ENCODE measurements at regions not wholly inside any gene's neighbourhood (a gene's known extent, or its start where the extent isn't known, plus 50 kb on each side); places are given as distances from the start of the nearest gene placed in this dataset.
A peak's percentile ranks its signal among the peaks of the same experiment; 100 is the strongest.

DNA sequence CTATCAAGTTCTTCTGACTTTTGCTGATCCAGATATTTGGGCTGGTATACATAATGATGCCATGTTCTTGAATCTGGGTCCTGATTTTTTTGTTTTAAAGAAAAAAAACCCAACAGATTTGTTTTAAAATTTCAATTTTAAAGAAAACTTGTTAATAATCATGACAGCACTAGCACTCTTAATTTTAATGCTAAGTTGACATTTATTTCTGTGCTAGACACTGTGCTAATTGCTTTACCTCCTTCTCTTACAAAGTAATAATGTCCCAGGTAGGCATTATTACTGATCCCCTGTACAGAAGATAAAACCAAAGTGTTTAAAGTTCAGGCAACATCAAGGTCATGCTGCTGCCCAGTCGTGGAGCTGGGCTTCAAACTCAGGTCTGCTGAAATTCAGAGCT lies 101.9 kb downstream of the ZNF608 start:
- no peak for DNase-seq

DNA sequence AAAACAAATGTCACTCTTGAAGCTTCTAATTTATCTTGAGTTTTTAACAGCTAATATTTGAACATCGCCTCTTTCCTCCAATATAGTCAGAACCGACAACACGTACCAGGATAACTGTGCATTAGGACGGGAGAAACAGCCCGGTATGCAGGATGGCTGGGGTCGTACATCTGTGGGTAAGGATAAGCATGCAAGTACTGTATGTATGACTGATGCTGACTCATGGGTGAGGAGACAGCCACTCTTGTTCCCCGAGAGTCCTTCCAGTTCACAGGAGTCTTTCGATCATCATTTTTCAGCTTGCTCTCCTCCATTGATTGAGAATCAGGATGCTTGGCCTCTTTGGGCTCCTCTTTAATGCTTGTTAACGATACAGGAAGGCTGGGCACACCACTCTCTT lies 102.3 kb downstream of the ZNF608 start:
- DNase-seq = no peak

DNA sequence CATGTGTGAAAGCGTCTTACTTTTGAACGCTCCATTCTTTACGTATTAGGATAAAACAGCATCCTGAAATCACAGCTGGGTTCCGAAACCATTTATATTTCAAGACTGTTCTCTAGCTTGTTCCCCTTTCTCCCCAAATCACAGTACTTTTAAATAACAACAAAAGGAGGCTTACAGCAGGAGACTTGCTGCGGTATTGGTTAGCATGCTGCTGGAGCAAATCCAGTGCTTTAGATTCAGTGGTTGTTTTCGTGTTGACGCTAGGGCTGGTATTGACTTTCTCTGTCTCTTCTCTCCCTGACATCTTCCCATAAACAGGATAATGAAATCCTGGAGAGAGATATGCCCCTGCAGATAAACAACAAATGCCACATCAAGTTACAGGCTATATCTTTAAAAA lies 103.1 kb downstream of the ZNF608 start:
- DNase-seq = no peak

DNA sequence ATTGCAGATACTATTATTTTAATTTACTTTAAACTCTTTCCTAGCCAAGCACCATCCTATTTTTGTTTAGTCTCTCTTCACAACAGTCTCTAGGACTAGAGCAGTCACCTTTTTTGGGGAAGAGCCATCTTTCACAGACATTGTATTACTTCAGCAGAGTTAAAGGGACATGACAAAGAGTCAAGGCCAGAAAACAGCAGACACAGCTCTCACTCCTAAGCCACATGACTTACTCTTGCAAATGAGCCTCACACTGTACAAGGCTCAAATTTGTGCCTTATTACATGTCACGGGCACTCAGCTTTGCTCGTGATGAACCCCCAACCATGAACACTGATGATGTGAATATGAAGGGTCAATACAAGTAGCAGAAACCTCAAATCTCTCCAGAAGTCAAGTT lies 104.3 kb downstream of the ZNF608 start:
- no peak for DNase-seq

DNA sequence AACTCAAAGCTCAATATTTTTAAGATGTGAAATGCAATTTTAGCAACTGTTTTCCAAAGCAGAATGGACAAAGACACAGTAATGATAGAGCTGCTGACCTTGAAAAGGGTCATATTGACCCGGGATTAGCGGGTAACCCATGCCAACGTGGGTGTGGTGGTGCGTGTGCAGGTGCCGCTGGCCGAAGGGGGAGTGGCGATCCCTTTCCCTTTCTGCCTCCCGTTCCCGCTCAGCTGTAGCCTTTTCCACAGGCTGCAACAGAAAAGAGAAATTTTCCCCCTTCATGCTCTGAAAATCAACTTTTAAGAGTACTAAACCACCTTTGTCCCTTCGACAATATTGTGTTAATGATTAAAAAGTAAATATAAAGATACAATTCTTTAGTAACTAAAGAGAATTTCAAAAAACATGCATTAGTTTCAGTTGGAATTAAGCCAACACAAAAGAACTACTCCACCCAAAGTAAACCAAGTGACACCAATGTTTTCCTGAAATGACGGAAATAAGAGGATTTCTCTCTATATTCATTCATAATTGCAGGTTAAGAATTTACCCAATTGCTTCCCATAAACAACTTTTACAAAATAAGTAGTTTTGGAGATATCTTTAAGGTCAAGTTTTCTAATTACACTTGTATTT lies 105.2 kb downstream of the ZNF608 start:
- DNase-seq = no peak

DNA sequence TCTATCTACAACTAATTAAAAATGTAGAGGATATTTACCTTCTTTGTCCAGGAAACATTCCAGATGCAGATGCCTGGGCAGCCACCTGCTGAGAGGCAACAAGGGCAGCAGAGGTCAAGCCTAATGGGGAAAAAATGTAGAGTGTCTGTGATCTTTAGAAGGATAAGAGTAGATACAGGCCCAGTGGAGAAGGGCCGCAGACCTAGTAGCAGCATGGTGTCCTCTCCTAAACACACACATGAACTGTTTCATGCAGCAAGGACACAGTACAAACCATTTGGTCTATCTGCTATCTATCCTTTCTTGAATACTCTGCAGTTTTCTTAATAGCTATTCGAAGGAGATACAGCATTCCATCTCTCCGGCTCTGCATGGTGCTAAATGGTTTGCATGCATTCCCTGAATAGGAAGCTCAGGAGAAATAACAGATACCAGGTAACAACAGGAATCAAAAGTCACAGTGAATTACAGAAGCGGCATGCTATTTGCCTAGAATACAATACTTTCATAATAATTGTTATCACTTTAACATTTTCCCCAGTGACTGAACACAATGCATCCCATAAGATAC lies 107.3 kb downstream of the ZNF608 start:
- DNase-seq = no peak

- DNase-seq = no peak
Measured at GRCh38 chr5:124637011-124637410, 109.4 kb downstream of the ZNF608 start.

GRCh38 chr5:124634741-124635323 lies 111.6 kb downstream of the ZNF608 start:
- no peak for DNase-seq

DNA sequence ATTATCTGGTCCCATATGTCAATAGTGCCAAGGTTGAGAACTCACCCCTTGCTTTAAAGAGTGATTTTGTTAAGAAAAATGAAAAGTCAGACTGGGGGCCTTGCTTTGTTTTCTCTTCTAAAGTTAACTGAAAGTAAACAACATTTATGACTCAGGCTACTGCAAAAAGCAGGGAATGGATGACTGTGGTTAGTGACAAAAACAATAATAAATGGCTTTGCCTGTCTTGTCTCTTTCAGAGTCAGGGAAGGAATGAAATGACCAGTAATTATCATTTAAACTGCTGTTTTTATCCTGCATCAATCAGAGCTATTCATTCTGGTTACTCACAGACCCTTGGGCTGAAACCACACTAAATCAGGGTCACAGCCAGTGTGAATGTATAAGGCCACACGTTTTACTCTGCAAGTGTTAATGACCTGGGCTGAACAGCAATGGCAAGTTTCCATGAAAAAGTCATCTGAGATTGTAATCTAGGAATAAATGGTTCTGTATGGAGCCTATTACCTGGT lies 112.2 kb downstream of the ZNF608 start:
- DNase-seq = no peak

GRCh38 chr5:124633209-124633608 lies 113.2 kb downstream of the ZNF608 start:
- no peak for DNase-seq

DNA sequence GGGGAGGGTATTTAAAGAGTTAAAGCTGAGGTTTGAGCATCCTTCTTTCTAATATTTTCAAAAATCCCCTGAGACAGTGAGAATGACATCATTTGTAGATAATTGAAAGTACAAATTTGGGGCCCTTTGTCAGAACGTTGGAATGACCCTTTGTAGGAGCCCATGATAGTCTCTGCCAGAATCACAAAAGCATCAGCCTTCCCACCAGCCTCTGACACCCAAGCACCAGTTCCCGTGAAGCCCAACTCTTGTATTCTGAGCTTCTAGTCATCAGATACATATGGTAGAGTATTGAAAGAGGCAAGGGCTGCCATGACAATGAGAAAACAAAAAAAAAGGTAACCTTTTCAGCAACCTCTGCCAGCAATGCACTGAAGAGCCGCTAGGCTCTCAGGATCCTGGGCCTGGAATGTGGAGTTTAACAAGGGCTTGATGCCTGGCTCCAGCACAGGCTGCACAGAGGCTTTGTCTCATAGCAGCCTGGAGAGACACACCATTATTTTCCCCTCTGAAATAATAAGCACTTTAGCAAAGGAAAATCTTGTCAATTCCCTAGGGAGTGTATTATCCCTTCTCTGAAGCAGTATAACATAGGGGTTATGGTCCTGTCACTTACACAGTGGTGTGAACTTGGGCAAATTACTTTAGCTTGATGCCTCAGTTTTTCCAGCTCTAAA lies 114.4 kb downstream of the ZNF608 start:
- no peak for DNase-seq

GRCh38 chr5:124630767-124631704 lies 115.4 kb downstream of the ZNF608 start:
- DNase-seq = no peak

- peak; percentile 44 for DNase-seq
Measured at GRCh38 chr5:124628721-124629596, 117.5 kb downstream of the ZNF608 start.

DNA sequence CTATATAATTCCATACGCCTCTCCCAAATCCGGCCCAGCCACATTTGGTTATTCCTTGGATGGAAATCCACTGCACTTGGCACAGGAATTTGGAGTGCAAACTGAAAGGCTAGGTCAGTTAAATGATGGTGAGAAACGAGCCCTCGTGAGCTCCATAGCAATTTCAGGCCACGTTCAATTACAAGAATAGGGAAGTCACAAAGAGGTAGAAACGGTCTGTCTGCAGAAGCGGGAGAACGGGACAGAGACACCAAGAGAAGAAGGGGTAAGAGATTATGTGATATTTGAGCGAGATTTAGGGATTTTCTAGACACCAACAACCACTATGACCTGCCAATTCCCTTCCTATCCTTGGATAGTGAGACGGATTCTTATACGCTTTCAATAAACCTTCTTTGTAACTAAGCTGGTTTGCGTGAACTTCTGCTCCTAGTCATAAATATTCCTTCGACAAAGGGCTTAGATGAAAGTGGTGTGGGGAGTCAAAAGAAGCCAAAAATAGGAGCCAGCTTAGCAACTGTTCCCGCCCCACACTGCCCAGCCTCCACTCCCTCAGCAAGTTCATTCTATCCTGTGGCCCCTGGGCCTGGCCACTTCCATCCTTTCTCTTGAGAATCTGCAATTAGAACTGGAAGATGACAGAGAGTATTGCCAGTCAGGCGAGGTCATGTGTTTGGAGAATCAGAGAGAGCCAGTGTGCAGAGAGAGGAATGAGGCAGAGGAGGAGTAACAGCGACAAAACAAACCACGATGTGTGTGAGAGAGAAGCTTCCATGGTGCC lies 118.4 kb downstream of the ZNF608 start:
- DNase-seq = peak; percentile 36

- DNase-seq = no peak
Measured at GRCh38 chr5:124626053-124626452, 120.4 kb downstream of the ZNF608 start.

- DNase-seq = no peak
Measured at GRCh38 chr5:124623265-124623664, 123.2 kb downstream of the ZNF608 start.

GRCh38 chr5:124622851-124623250 lies 123.6 kb downstream of the ZNF608 start:
- no peak for DNase-seq

DNA sequence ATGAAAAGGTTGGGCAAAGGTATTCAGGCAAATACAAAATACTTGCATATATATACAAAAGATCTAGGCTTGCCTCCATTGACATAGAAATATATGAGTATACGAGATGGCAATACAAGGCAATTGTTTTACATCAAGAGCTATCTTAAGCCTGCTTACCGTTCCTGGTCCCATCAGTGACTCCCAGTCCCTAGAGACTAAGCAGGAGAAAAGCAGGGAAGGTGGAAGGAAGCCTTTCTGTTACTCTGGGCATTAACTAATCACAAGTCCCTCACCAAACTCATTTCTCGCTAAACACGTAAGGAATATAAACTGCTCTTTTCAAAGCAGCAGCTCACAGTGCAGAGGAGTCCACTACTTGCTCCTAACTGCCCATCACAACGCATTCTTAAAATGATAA lies 125.2 kb downstream of the ZNF608 start:
- DNase-seq = no peak

DNA sequence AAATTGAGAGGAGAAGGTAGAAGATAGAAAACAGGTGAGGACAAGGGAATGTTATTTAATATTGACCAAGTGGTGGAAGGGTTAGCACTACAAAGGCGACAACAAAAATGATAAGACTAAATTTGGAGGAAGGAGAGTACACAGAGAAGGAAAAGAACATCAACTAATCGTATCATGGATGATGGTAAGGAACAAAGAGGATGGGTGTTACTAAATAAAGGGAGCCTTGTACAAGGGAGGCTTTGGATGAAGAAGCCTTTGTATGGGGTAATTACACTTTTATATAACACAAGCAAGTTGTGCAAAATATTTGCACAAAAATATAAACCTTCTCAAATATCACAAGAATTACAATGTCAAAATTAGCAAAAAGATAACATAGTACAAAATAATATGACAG lies 125.7 kb downstream of the ZNF608 start:
- no peak for DNase-seq

DNA sequence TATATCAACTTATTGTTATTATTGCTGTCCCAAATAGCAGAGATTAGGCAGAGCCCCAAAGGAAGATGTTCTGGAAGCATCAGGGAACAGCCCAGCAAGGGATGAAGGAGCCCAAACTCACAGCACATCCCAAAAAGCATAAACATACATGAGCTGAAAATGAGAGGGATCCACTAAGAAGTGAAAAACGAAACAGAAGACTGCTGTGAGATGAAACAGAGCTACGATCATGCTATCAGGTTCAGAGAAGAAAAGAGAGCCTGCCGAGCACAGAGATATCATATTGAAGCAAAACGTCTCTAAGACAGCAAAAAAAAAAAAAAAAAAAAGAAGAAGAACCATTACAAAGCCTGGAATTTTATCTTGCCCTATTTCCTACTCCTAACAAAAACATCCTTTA lies 127.3 kb downstream of the ZNF608 start:
- DNase-seq = no peak

DNA sequence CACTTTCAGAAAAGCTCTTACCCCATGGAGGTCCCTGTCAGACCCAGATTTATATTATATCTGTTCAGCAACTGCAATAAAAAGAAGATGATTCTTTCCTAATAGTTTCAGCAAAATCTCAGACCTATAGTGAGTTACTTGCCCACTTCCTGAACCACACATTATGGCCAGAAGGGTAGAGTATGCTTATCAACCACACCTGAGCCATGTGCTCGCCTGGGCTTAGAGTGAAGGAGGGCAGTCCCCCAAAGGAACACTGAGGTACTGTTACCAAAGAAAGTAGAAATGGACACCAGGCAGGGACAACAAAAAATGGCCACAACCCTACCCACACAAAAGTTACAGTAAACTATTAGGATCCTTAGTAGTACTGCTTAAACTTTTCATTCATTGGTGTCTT lies 128.7 kb downstream of the ZNF608 start:
- DNase-seq = no peak

Data from hematopoietic multipotent progenitor cell treated with erythropoietin and hydrocortisone succinate and interleukin-3 and kit ligand, for 4 days (in vitro differentiated cells).